ENCODE measurements at regions not wholly inside any gene's neighbourhood (a gene's known extent, or its start where the extent isn't known, plus 50 kb on each side); places are given as distances from the start of the nearest gene placed in this dataset.
"Not testable (repeated sequence)": the region's sequence is repeated elsewhere in the genome, so short reads cannot be mapped to it uniquely, and the experiment has no call there.

GRCh38 chr2:177001334-177001733, 211.3 kb upstream of the HNRNPA3 start:
- TF ChIP-seq ZFP3 (CRISPR knock-in tag; IDR thresholded peaks at IDR 0.05) = no peak
- no peak for ATAC-seq

DNA sequence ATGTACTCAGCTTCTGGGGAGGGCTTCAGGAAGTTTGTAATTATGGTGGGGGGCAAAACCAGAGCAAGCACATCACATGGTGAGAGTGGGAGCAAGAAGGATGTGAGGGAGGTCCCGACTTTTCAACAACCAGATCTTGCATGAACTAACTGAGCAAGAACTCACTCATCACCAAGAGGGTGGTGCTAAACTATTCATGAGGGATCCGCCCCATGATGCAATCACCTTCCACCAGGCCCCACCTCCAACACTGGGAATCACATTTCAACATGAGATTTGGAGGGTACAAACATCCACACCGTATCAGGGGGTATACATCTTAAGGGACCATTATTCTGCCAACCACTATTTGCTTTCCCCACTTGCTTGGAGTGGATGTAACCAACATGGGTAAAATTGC, 209.6 kb upstream of the HNRNPA3 start:
- ATAC-seq = no peak
- TF ChIP-seq CREB5 (CRISPR knock-in tag; IDR thresholded peaks at IDR 0.05; ENCODE audit: low read depth) (no peak), TCF4 (CRISPR knock-in tag; IDR thresholded peaks at IDR 0.05; ENCODE audit: borderline replicate concordance) (no peak), ZFP3 (CRISPR knock-in tag; IDR thresholded peaks at IDR 0.05) (no peak)

GRCh38 chr2:177007726-177008125, 204.9 kb upstream of the HNRNPA3 start:
- not testable (repeated sequence) for ATAC-seq

GRCh38 chr2:177008662-177009061, 203.9 kb upstream of the HNRNPA3 start:
- ATAC-seq = not testable (repeated sequence)

GRCh38 chr2:177010146-177010545, 202.4 kb upstream of the HNRNPA3 start:
- ATAC-seq = no peak
- TF ChIP-seq TCF4 (CRISPR knock-in tag; IDR thresholded peaks at IDR 0.05; ENCODE audit: borderline replicate concordance) (no peak), TOX (CRISPR knock-in tag; IDR thresholded peaks at IDR 0.05; ENCODE audit: borderline replicate concordance) (no peak), ZFP3 (CRISPR knock-in tag; IDR thresholded peaks at IDR 0.05) (no peak), GLIS3 (CRISPR knock-in tag; IDR thresholded peaks at IDR 0.05) (no peak), ZFP30 (CRISPR knock-in tag; IDR thresholded peaks at IDR 0.05) (no peak), PPARA (CRISPR knock-in tag; IDR thresholded peaks at IDR 0.05; ENCODE audit: borderline replicate concordance) (no peak), ARNTL (CRISPR knock-in tag; IDR thresholded peaks at IDR 0.05; ENCODE audit: borderline replicate concordance, low read depth) (no peak), OSR1 (CRISPR knock-in tag; IDR thresholded peaks at IDR 0.05) (no peak), ZNF565 (CRISPR knock-in tag; conservative IDR thresholded peaks at IDR 0.05; ENCODE audit: low read depth) (no peak), RARB (CRISPR knock-in tag; IDR thresholded peaks at IDR 0.05) (no peak), CSRNP3 (CRISPR knock-in tag; IDR thresholded peaks at IDR 0.05) (no peak), ZC3H10 (CRISPR knock-in tag; IDR thresholded peaks at IDR 0.05) (no peak), BACH2 (CRISPR knock-in tag; IDR thresholded peaks at IDR 0.05; ENCODE audit: borderline replicate concordance) (no peak)

DNA sequence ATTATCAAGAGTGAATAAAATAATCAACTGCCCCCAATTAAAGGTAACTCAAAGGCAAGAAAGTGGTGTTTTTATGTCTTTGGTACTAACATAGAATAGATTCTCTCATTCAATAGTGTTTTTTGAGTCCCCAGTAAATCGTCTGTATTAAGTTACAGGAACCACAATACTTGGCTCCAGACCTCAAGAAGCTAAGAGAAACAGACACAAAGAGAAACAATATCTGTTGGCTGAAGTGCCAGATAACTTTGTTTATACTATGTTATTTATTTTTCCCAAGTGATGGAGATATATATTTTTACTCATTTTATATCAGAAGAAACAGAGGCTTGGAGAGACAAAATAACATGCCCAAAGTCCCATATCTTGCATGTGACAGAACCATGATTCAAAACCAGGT, 201.7 kb upstream of the HNRNPA3 start:
- TF ChIP-seq, protein P1, sequence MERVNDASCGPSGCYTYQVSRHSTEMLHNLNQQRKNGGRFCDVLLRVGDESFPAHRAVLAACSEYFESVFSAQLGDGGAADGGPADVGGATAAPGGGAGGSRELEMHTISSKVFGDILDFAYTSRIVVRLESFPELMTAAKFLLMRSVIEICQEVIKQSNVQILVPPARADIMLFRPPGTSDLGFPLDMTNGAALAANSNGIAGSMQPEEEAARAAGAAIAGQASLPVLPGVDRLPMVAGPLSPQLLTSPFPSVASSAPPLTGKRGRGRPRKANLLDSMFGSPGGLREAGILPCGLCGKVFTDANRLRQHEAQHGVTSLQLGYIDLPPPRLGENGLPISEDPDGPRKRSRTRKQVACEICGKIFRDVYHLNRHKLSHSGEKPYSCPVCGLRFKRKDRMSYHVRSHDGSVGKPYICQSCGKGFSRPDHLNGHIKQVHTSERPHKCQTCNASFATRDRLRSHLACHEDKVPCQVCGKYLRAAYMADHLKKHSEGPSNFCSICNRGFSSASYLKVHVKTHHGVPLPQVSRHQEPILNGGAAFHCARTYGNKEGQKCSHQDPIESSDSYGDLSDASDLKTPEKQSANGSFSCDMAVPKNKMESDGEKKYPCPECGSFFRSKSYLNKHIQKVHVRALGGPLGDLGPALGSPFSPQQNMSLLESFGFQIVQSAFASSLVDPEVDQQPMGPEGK (CRISPR knock-in tag; IDR thresholded peaks at IDR 0.05; ENCODE audit: borderline replicate concordance) = no peak
- TF ChIP-seq ZNF565 (CRISPR knock-in tag; conservative IDR thresholded peaks at IDR 0.05; ENCODE audit: low read depth) = no peak
- no peak for TF ChIP-seq ESRRG (CRISPR knock-in tag; IDR thresholded peaks at IDR 0.05)
- TF ChIP-seq ISL1 (CRISPR knock-in tag; IDR thresholded peaks at IDR 0.05) = no peak
- TF ChIP-seq ZNF70 (CRISPR knock-in tag; IDR thresholded peaks at IDR 0.05) = no peak
- TF ChIP-seq OSR1 (CRISPR knock-in tag; IDR thresholded peaks at IDR 0.05) = no peak
- TF ChIP-seq ZFP3 (CRISPR knock-in tag; IDR thresholded peaks at IDR 0.05) = no peak
- TF ChIP-seq CSRNP3 (CRISPR knock-in tag; IDR thresholded peaks at IDR 0.05) = no peak
- TF ChIP-seq, protein P2, sequence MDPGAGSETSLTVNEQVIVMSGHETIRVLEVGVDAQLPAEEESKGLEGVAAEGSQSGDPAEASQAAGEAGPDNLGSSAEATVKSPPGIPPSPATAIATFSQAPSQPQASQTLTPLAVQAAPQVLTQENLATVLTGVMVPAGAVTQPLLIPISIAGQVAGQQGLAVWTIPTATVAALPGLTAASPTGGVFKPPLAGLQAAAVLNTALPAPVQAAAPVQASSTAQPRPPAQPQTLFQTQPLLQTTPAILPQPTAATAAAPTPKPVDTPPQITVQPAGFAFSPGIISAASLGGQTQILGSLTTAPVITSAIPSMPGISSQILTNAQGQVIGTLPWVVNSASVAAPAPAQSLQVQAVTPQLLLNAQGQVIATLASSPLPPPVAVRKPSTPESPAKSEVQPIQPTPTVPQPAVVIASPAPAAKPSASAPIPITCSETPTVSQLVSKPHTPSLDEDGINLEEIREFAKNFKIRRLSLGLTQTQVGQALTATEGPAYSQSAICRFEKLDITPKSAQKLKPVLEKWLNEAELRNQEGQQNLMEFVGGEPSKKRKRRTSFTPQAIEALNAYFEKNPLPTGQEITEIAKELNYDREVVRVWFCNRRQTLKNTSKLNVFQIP (CRISPR knock-in tag; IDR thresholded peaks at IDR 0.05; ENCODE audit: borderline replicate concordance, low read depth) = no peak
- TF ChIP-seq, protein P3, sequence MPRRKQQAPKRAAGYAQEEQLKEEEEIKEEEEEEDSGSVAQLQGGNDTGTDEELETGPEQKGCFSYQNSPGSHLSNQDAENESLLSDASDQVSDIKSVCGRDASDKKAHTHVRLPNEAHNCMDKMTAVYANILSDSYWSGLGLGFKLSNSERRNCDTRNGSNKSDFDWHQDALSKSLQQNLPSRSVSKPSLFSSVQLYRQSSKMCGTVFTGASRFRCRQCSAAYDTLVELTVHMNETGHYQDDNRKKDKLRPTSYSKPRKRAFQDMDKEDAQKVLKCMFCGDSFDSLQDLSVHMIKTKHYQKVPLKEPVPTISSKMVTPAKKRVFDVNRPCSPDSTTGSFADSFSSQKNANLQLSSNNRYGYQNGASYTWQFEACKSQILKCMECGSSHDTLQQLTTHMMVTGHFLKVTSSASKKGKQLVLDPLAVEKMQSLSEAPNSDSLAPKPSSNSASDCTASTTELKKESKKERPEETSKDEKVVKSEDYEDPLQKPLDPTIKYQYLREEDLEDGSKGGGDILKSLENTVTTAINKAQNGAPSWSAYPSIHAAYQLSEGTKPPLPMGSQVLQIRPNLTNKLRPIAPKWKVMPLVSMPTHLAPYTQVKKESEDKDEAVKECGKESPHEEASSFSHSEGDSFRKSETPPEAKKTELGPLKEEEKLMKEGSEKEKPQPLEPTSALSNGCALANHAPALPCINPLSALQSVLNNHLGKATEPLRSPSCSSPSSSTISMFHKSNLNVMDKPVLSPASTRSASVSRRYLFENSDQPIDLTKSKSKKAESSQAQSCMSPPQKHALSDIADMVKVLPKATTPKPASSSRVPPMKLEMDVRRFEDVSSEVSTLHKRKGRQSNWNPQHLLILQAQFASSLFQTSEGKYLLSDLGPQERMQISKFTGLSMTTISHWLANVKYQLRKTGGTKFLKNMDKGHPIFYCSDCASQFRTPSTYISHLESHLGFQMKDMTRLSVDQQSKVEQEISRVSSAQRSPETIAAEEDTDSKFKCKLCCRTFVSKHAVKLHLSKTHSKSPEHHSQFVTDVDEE (CRISPR knock-in tag; IDR thresholded peaks at IDR 0.05) = no peak
- no peak for TF ChIP-seq SNAI2 (CRISPR knock-in tag; IDR thresholded peaks at IDR 0.05)
- TF ChIP-seq ZNF8 (CRISPR knock-in tag; IDR thresholded peaks at IDR 0.05) = no peak
- TF ChIP-seq RARB (CRISPR knock-in tag; IDR thresholded peaks at IDR 0.05) = no peak
- ATAC-seq = no peak
